ENCODE measurements at regions not wholly inside any gene's neighbourhood (a gene's known extent, or its start where the extent isn't known, plus 50 kb on each side); places are given as distances from the start of the nearest gene placed in this dataset.

DNA sequence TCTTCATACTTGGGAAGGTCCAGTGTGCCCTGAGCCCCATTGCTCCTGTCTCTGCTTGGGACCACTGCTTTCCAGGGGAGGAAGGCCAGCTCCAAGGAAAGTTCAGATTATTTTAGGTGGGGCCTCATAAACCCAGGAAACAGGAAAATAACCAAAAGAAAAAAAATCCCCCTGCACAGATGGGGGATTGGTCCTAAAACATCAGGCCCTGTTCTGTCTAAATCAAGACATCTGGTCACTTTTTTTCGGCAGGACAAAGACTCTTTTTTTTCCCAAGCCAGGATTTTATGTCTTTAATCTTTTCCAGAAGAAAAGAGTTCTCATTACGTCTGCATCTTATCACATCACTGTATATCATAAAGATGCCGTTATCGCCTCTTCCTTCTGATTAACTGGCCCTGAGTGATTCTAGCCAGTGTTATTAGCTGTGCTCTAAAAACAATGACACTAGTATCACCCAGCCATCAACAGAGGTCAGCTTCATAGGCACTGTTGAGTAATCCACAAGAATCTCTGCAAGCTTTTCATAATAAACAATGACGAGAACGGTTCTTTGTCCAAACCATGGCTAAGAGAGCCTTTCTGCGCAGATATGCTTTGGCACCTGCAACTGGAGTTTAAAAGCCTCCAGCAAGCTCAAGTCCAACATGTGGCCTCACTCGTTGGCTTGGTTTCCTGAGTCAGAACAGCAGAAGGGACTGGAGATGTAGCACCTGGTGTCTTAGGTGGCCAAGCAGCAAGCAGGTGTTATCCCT, 138.2 kb downstream of the VAPA start:
- Histone ChIP-seq H3K9me3 (ENCODE audit: control insufficient read depth, insufficient read depth, low read length) (no peaks in the 10 kb centered on the region), H3K9me2 (replicated peaks; ENCODE audit: control insufficient read depth, low read length) (no peaks in the 10 kb centered on the region), H3F3A (ENCODE audit: control insufficient read depth, insufficient read depth) (no peaks in the 10 kb centered on the region), H4K20me1 (ENCODE audit: control insufficient read depth, insufficient read depth, low read depth, low read length) (no peaks in the 10 kb centered on the region), H3K36me3 (ENCODE audit: control insufficient read depth, low read length) (no peaks in the 10 kb centered on the region), H3K27ac (ENCODE audit: low read depth, low read length) (no peak overlapping the region), H3K4me3 (ENCODE audit: low read length) (no peak overlapping the region), H3K4me2 (ENCODE audit: low read length) (no peak overlapping the region), H3K79me2 (ENCODE audit: control insufficient read depth, low read length) (no peaks in the 10 kb centered on the region), H3K4me1 (ENCODE audit: control insufficient read depth, low read length) (no peaks in the 10 kb centered on the region), H3K27me3 (ENCODE audit: control insufficient read depth, low read length) (peaks cover 3% of the 10 kb centered on the region; the same call in 1 of the 2 replicates)
- no peak for TF ChIP-seq EZH2phosphoT487 (IDR thresholded peaks at IDR 0.05; ENCODE audit: borderline replicate concordance, low read length)
- no peak for TF ChIP-seq CTCF (IDR thresholded peaks at IDR 0.05; ENCODE audit: low read depth, low read length, poor library complexity, severe bottlenecking)

- no peaks in the 10 kb centered on the region for H3K9me2 ChIP-seq (replicated peaks; ENCODE audit: control insufficient read depth, low read length)
- no peak for TF ChIP-seq CTCF (IDR thresholded peaks at IDR 0.05; ENCODE audit: low read depth, low read length, poor library complexity, severe bottlenecking)
- no peak for TF ChIP-seq EZH2phosphoT487 (IDR thresholded peaks at IDR 0.05; ENCODE audit: borderline replicate concordance, low read length)
- H3K4me3 ChIP-seq (ENCODE audit: low read length) = no peak overlapping the region
- no peak overlapping the region for H3K4me2 ChIP-seq (ENCODE audit: low read length)
- no peaks in the 10 kb centered on the region for H3K36me3 ChIP-seq (ENCODE audit: control insufficient read depth, low read length)
- no peaks in the 10 kb centered on the region for H3K79me2 ChIP-seq (ENCODE audit: control insufficient read depth, low read length)
- no peaks in the 10 kb centered on the region for H3K9me3 ChIP-seq (ENCODE audit: control insufficient read depth, insufficient read depth, low read length)
- H3K27ac ChIP-seq (ENCODE audit: low read depth, low read length) = no peak overlapping the region
- no peaks in the 10 kb centered on the region for H3F3A ChIP-seq (ENCODE audit: control insufficient read depth, insufficient read depth)
- H3K27me3 ChIP-seq (ENCODE audit: control insufficient read depth, low read length) = peaks cover 3% of the 10 kb centered on the region; the same call in 1 of the 2 replicates
- H4K20me1 ChIP-seq (ENCODE audit: control insufficient read depth, insufficient read depth, low read depth, low read length) = no peaks in the 10 kb centered on the region
- no peaks in the 10 kb centered on the region for H3K4me1 ChIP-seq (ENCODE audit: control insufficient read depth, low read length)
Observed at GRCh38 chr18:10052871-10053270, 139.1 kb downstream of the VAPA start.

GRCh38 chr18:10053861-10054260, 140.0 kb downstream of the VAPA start:
- Histone ChIP-seq H3K4me2 (ENCODE audit: low read length) (no peak overlapping the region), H3K27me3 (ENCODE audit: control insufficient read depth, low read length) (no peaks in the 10 kb centered on the region), H3K27ac (ENCODE audit: low read depth, low read length) (no peak overlapping the region), H4K20me1 (ENCODE audit: control insufficient read depth, insufficient read depth, low read depth, low read length) (no peaks in the 10 kb centered on the region), H3K9me2 (replicated peaks; ENCODE audit: control insufficient read depth, low read length) (no peaks in the 10 kb centered on the region), H3K9me3 (ENCODE audit: control insufficient read depth, insufficient read depth, low read length) (no peaks in the 10 kb centered on the region), H3F3A (ENCODE audit: control insufficient read depth, insufficient read depth) (no peaks in the 10 kb centered on the region), H3K36me3 (ENCODE audit: control insufficient read depth, low read length) (no peaks in the 10 kb centered on the region), H3K4me3 (ENCODE audit: low read length) (no peak overlapping the region), H3K4me1 (ENCODE audit: control insufficient read depth, low read length) (no peaks in the 10 kb centered on the region), H3K79me2 (ENCODE audit: control insufficient read depth, low read length) (no peaks in the 10 kb centered on the region)
- TF ChIP-seq EZH2phosphoT487 (IDR thresholded peaks at IDR 0.05; ENCODE audit: borderline replicate concordance, low read length) (no peak), CTCF (IDR thresholded peaks at IDR 0.05; ENCODE audit: low read depth, low read length, poor library complexity, severe bottlenecking) (no peak)
